HG03432 (cell line): ENCODE measurements at regions not wholly inside any gene's neighbourhood (a gene's known extent, or its start where the extent isn't known, plus 50 kb on each side); places are given as distances from the start of the nearest gene placed in this dataset.

Source experiments
- ATAC-seq: cut with Tn5 transposase; IDR thresholded peaks from one replicate; pipeline ENCODE4 v1.9.1; 2021; ENCODE audit warnings: mild to moderate bottlenecking, moderate library complexity; ENCODE audit not compliant: unreplicated experiment

GRCh38 chr15:99507504-99508310, 58.1 kb upstream of the MEF2A start:
- peak; percentile 27 for ATAC-seq

DNA sequence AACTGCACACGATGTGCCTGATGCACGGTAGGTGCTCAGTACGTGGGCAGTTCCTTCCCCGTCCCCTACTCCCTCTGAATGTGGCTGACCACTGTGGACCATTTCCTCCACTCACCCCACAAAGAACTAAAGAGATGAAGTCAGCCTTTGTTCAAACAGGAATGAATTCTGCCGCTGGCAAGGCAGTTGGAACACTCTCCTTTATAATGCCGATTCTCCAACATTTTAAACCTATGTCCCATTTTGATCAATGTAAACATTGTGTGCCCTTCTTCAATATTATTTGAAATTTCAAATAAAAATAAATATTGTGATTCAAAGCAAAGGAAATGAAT, 57.5 kb upstream of the MEF2A start:
- no peak for ATAC-seq

DNA sequence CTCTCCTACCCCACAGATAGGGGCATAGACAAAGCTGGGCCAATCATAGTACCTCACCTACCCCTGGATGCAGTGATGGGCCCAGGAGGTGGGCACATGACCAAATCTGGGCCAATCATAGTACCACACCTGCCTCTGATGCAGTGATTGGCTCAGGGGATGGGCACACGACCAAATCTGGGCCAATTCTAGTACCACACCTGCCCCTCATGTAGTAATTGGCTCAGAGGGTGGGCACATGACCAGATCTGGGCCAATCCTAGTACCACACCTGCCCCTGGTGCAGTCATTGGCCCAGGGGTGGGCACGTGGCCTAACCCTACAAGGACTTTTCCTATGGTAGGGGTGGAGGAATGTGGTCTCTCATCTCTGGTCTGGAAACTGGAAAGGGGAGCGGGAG, 56.9 kb upstream of the MEF2A start:
- no peak for ATAC-seq

DNA sequence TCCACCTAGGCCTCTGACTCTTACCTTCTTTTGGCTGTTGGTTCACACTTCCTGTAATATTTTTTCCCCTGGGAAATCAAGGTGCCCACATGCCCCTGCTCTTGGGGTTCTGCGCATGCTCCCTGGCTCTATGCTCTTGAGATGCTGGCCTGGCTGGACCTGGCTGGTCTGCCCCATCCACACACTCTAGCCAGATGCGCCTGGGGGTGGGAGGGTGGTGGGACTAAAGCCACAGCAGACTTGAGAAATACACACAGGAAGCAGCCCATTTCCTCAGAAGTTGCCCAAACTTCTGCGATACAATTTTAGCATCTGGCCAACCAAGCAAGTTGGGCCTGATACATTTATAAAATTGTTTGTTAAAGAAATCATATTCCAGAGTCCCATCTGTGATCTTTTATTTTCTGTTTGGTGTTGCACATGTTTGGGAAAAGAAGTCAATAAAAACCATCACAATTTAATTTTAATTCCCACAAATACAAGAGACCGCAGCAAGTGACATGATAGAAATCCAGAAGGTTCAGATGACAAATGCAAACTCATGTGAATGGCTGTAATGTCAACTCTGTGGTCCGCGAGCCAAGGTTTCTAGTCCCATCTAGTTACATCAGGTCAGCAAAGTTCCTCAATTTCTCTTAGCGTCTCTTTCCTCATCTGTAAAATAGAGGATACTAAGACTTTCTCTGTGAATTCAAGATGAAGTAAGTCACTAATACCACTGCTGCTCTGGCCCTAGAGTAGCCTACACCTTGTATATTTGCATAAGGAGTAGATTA, 55.9 kb upstream of the MEF2A start:
- no peak for ATAC-seq

DNA sequence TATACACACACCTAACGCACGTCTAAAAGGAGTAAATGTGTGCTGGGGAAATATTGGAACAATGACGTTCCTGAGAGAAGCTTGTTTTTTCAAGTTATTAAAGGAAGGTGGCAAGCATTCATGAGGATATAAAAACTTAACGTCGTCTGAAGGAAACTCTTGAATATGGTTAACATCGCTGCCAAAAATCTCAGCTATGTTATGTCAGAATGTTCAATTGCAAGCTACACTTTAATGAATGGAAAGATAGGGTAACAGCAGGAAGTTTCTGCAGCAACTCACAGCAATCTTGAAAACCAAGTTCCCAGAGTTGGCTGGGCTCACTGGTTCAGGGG, 54.3 kb upstream of the MEF2A start:
- no peak for ATAC-seq

GRCh38 chr15:99511866-99512661, 53.7 kb upstream of the MEF2A start:
- ATAC-seq: peak; percentile 73

DNA sequence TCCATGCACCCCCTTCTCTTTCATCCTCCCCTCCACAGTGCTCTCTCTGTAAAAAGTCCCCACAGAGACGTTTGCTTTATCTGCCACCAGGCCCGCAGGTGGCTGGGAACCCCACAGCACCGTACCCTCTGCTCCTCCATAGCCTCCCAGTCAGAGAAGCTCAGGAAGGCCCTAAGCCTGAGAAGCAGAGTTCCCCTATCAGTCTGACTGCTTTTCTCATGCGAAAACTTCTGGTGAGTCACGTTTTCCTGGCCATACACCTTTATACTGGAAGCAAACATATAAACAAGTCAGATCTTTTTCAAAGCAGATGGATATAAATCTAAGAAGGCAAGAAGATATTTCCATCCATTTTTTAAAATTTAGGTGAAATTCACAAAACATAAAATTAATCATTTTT, 51.5 kb upstream of the MEF2A start:
- no peak for ATAC-seq
